ENCODE measurements at regions not wholly inside any gene's neighbourhood (a gene's known extent, or its start where the extent isn't known, plus 50 kb on each side); places are given as distances from the start of the nearest gene placed in this dataset.

DNA sequence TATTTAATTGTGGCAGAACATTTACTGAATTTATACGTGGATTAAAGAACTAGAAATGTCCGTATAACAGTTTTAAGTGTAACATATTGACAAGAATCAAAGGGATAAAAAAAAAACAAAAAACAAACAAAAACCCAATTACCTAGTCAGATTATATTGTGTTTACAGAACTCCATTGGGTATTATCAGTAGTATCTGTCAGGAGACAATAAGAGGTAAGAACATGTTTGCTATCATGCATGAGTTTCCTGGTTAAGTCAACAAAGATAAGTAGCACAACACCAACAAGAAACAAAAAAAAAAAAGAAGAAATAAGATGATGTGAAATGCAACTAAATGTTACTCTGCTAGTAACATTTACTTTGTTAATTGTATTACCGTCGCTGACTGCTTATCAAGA lies 570.6 kb downstream of the ZBBX start:
- no peak for DNase-seq (ENCODE audit: extremely low spot score)
- TF ChIP-seq SUZ12 (IDR thresholded peaks at IDR 0.05) (no peak), L3MBTL2 (conservative IDR thresholded peaks at IDR 0.05) (no peak), ELF4 (IDR thresholded peaks at IDR 0.05) (no peak), ZNF384 (IDR thresholded peaks at IDR 0.05) (no peak), FOXM1 (IDR thresholded peaks at IDR 0.05; ENCODE audit: borderline replicate concordance) (no peak), ARNT (IDR thresholded peaks at IDR 0.05) (no peak), LEF1 (IDR thresholded peaks at IDR 0.05; ENCODE audit: borderline replicate concordance) (no peak), TARDBP (IDR thresholded peaks at IDR 0.05) (no peak), SP1 (IDR thresholded peaks at IDR 0.05) (no peak), NFRKB (IDR thresholded peaks at IDR 0.05) (no peak), FOXK2 (IDR thresholded peaks at IDR 0.05) (no peak), CTBP1 (IDR thresholded peaks at IDR 0.05; ENCODE audit: borderline replicate concordance) (no peak), BHLHE40 (IDR thresholded peaks at IDR 0.05; ENCODE audit: borderline replicate concordance) (no peak), FOXA1 (IDR thresholded peaks at IDR 0.05) (no peak), HDGF (IDR thresholded peaks at IDR 0.05; ENCODE audit: borderline replicate concordance) (no peak)
- TF ChIP-seq, protein P1, sequence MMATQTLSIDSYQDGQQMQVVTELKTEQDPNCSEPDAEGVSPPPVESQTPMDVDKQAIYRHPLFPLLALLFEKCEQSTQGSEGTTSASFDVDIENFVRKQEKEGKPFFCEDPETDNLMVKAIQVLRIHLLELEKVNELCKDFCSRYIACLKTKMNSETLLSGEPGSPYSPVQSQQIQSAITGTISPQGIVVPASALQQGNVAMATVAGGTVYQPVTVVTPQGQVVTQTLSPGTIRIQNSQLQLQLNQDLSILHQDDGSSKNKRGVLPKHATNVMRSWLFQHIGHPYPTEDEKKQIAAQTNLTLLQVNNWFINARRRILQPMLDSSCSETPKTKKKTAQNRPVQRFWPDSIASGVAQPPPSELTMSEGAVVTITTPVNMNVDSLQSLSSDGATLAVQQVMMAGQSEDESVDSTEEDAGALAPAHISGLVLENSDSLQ (IDR thresholded peaks at IDR 0.05), result no peak
- ChIA-PET POLR2A (no interaction called here), CTCF (no interaction called here)

DNA sequence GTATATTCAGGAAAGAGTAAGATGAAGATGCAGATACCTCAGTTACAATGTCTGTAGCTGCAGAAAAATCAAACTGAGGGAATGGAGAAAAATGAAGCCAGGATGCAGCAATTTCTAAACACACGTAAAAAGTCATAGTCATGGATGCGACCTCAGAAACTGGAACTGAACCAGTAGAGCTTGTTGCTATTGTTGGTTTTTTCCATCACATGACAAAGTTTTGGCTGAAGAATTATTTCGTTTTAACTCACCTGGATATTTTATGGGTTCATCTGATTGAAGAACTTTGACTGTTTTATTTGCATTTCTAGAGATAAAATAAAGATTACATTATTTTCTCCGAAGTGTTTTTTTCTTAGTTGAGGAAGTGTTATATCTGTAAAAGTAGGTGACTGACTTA lies 591.2 kb downstream of the ZBBX start:
- no peak for TF ChIP-seq L3MBTL2 (conservative IDR thresholded peaks at IDR 0.05)
- no peak for TF ChIP-seq ELF4 (IDR thresholded peaks at IDR 0.05)
- no peak for TF ChIP-seq CTBP1 (IDR thresholded peaks at IDR 0.05; ENCODE audit: borderline replicate concordance)
- TF ChIP-seq FOXK2 (IDR thresholded peaks at IDR 0.05), result no peak
- TF ChIP-seq FOXM1 (IDR thresholded peaks at IDR 0.05; ENCODE audit: borderline replicate concordance), result no peak
- TF ChIP-seq, protein P1 (IDR thresholded peaks at IDR 0.05), result no peak
- TF ChIP-seq BHLHE40 (IDR thresholded peaks at IDR 0.05; ENCODE audit: borderline replicate concordance), result no peak
- TF ChIP-seq LEF1 (IDR thresholded peaks at IDR 0.05; ENCODE audit: borderline replicate concordance), result no peak
- no peak for TF ChIP-seq SUZ12 (IDR thresholded peaks at IDR 0.05)
- no peak for TF ChIP-seq SP1 (IDR thresholded peaks at IDR 0.05)
- TF ChIP-seq TARDBP (IDR thresholded peaks at IDR 0.05), result no peak
- TF ChIP-seq NFRKB (IDR thresholded peaks at IDR 0.05), result no peak
- no peak for TF ChIP-seq ZNF384 (IDR thresholded peaks at IDR 0.05)
- POLR2A ChIA-PET, result no interaction called here

DNA sequence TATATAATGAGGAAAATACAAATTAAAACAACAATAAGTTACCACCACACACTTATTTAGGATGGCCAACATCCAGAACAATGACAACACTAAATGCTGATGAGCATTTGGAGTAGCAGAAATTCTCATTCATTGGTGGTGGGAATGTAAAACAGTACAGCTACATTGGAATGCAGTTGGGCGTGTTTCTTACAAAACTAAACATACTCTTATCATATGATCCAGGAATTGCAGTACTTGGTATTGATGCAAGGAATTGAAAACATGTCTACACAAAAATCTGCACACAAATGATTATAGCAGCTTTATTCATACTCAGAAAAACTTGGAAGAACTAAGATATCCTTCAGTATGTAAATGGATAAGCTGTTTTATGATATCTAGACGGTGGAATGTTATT lies 594.2 kb downstream of the ZBBX start:
- no peak for DNase-seq (ENCODE audit: extremely low spot score)
- CTCF ChIA-PET, result no interaction called here
- POLR2A ChIA-PET, result no interaction called here
- no peak for TF ChIP-seq FOXA1 (IDR thresholded peaks at IDR 0.05)
- TF ChIP-seq, protein P1 (IDR thresholded peaks at IDR 0.05), result no peak
- no peak for TF ChIP-seq BHLHE40 (IDR thresholded peaks at IDR 0.05; ENCODE audit: borderline replicate concordance)
- no peak for TF ChIP-seq SUZ12 (IDR thresholded peaks at IDR 0.05)
- no peak for TF ChIP-seq LEF1 (IDR thresholded peaks at IDR 0.05; ENCODE audit: borderline replicate concordance)
- no peak for TF ChIP-seq L3MBTL2 (conservative IDR thresholded peaks at IDR 0.05)
- TF ChIP-seq ELF4 (IDR thresholded peaks at IDR 0.05), result no peak
- TF ChIP-seq CTBP1 (IDR thresholded peaks at IDR 0.05; ENCODE audit: borderline replicate concordance), result no peak

More for the DNA sequence above, 591.2 kb downstream of the ZBBX start:
- CTCF ChIA-PET, result no interaction called here
- no peak for DNase-seq (ENCODE audit: extremely low spot score)

DNA sequence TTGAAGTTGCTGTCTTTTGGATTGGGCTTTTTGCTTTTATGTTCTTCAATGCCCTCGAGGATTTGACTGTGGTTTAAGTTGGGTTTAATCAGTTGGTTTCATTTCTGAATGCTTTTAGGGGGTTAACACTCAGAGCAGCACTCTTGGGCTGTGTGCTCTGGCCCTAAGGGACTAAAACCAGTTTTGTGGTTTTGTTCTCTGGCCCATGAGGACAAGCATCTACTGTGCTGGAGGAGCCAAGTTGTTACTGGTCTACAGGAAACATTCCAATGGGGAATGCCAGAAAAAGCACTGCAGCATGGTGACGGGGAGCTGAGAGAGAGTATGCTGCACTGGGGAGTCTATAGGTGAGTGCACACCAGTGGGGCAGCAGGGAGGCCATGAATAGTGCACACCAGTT lies 596.9 kb downstream of the ZBBX start:
- ChIA-PET POLR2A (no interaction called here), CTCF (no interaction called here)
- no peak for DNase-seq (ENCODE audit: extremely low spot score)
- TF ChIP-seq SP1 (IDR thresholded peaks at IDR 0.05), result no peak
- no peak for TF ChIP-seq L3MBTL2 (conservative IDR thresholded peaks at IDR 0.05)
- TF ChIP-seq NFRKB (IDR thresholded peaks at IDR 0.05), result no peak

- CTCF ChIA-PET, result no interaction called here
- POLR2A ChIA-PET, result no interaction called here
- no peak for DNase-seq (ENCODE audit: extremely low spot score)
- TF ChIP-seq FOXA1 (IDR thresholded peaks at IDR 0.05), result no peak
- TF ChIP-seq NFRKB (IDR thresholded peaks at IDR 0.05), result no peak
- no peak for TF ChIP-seq SP1 (IDR thresholded peaks at IDR 0.05)
These were observed 615.3 kb downstream of the ZBBX start for GRCh38 chr3:166764698-166765318.

- DNase-seq (ENCODE audit: extremely low spot score), result no peak
- TF ChIP-seq L3MBTL2 (conservative IDR thresholded peaks at IDR 0.05), result no peak
- TF ChIP-seq NFRKB (IDR thresholded peaks at IDR 0.05), result no peak
- TF ChIP-seq ZNF384 (IDR thresholded peaks at IDR 0.05), result no peak
- TF ChIP-seq SP1 (IDR thresholded peaks at IDR 0.05), result no peak
- no peak for TF ChIP-seq ELF4 (IDR thresholded peaks at IDR 0.05)
- TF ChIP-seq CTBP1 (IDR thresholded peaks at IDR 0.05; ENCODE audit: borderline replicate concordance), result no peak
- TF ChIP-seq, protein P1 (IDR thresholded peaks at IDR 0.05), result no peak
- TF ChIP-seq SUZ12 (IDR thresholded peaks at IDR 0.05), result no peak
- no peak for TF ChIP-seq HDGF (IDR thresholded peaks at IDR 0.05; ENCODE audit: borderline replicate concordance)
- no peak for TF ChIP-seq TARDBP (IDR thresholded peaks at IDR 0.05)
- no peak for TF ChIP-seq FOXA1 (IDR thresholded peaks at IDR 0.05)
- TF ChIP-seq BHLHE40 (IDR thresholded peaks at IDR 0.05; ENCODE audit: borderline replicate concordance), result no peak
- no peak for TF ChIP-seq ARNT (IDR thresholded peaks at IDR 0.05)
- POLR2A ChIA-PET, result no interaction called here
- CTCF ChIA-PET, result no interaction called here
These were observed 620.2 kb downstream of the ZBBX start for GRCh38 chr3:166759736-166760513.
